HK-2 (cell line): ENCODE measurements at regions not wholly inside any gene's neighbourhood (a gene's known extent, or its start where the extent isn't known, plus 50 kb on each side); places are given as distances from the start of the nearest gene placed in this dataset.

ENCODE experiments used
- DNase-seq: peaks from one replicate; pipeline ENCODE4 v3.0.0-alpha.2; 2018; ENCODE audit not compliant: unreplicated experiment

DNA sequence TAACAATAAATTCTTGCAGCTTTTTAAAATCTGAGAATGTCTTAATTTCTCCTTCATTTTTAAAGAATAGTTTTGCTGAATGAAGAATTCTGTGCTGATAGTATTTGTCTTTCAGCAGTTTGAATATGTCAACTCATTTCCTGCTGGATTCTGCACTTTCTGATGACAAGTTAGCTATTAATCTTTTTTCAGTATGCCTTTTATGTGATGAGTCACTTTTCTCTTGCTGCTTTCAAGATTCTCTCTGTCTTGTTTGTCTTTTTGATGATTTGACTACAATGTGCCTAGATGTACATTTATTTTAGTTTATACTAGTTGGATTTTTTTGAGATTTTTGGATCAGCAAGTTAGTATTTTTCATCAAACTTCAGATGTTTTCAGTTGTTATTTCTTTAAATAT, 87.9 kb upstream of the AVPR1A start:
- no peak for DNase-seq

DNA sequence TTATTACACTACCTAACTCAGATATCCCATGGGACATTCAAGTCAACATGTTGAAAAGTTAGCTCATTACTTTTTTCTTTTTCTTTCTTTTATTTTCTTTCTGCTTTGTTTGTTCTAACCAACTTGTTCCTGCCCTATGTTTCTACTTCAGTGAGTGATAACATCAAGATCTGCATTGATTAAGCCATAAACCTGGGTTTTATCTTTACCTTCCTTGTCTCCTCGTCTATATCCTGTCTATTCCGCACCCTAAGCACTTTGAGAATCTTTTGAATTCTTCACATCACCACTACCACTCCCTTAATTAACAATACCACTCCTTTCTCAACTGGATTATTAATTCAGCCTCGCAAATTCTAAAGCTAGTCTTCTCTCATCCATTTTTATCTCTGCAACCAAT, 81.9 kb upstream of the AVPR1A start:
- DNase-seq: no peak

DNA sequence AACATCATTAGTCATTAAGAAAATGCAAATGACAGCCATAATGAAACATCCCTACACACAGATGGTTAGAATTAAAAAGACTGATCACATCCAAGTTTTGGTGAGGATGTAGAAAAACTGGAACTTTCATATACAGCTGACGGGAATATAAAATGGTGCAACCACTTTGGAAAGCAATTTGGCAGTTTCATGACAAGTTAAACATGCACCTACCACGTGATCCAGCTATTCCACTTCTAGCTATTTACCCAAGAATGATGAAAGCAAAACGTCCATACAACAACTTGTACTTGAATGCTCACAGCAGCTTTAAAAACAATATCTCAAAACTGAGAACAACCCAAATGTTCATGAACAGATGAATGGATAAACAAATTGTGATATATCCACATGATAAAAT, 77.9 kb upstream of the AVPR1A start:
- no peak for DNase-seq

DNA sequence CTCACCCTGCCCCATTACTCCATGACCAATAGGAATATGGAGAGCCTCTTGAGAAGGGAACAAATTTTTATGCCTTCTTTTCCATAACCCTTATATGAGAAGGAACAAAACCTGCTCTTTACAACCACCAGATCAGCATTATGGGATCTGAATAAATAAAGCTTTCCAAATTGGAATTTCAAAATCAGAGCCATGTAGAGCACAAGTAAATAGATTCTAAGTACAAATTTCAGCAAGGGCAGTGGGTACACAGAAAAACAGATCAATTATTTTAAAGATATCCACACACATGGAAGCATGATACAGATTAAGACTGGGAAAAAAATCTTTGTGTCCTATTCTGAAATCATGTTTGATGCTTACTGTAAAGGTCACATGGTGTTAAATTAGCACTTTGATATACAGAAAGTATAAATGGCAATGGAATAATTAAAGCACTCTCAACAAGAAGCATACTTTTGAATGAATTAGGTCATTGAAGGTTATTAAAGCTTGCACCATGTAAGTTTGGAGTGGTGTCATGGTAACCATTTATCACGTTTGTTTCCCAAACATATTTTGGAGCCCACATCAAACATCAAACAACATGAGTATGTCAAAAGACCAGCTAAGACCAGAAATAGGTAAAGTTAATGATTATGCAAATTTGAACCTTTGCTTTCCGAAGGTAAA, 75.9 kb upstream of the AVPR1A start:
- DNase-seq: no peak

DNA sequence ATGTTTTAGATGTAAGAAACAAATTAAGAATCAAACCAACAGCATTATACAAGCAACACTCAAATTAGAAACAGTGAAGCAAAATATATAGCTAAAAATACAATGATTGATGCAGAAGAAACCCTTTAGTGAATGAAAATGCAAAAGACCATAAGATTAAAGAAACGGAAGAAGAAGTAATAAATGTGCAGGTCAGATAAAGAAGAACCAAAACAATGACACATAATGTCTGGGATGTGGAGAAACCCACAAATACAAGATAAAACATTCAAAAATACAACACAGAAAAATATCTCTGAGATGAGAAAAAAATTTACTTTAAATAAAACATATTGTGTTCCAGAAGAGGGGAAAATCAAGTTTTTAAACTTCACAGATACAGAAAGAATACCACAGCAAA, 73.4 kb upstream of the AVPR1A start:
- DNase-seq: no peak

DNA sequence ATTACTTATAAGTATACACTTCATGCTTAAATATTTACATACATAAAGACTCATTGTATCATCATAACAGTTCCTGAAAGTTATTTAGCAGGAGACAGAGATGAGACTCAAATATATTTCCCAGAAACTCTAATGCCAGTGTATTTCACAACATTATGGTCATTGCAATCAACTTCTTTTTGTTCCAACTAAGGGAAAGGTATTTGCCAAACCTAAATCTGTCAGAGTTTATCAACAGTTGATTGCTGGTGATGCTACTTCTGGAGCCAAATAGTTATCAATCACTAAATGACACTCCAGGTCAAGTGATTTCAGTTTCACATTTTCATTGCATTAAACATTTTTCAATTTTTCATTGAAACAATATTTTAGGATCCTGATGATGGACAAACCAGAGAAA, 72.1 kb upstream of the AVPR1A start:
- DNase-seq: no peak

DNA sequence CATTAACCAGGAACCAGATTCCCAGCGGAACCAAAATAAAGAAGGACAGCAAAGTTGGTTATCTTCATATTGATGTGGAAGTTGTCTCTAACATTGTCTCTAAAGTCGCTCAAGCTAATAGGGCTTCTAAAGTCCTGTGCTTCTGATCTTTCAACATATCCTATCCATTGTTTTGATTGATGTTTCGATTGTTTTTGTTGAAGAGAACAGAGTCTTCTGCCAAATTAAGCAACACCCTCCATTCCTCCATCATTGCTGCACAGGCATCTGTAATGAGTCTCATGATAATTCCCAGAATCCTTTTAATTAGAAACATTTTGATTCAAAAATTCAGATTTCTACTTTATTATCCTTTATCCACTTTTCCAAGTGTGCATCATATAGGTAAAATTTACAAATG, 71.6 kb upstream of the AVPR1A start:
- DNase-seq: no peak

DNA sequence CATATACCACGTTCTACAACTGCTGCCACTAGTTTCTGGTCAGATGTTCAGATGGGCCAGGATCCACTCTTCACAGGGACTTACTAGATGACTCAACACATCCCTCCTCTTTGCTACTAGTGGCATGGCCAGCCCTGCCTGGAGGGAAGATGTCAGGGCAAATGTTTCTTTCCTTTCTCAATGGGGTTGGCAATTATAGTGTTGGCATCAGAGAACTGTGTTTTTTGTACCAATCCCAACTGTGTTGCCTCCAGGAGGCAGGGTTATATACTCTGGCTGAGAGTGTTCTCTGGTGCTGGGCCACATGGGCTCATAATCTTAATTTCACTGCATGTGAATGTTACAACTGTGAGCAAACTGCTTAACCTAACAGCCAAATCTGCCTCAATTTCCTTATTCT, 69.9 kb upstream of the AVPR1A start:
- no peak for DNase-seq

DNA sequence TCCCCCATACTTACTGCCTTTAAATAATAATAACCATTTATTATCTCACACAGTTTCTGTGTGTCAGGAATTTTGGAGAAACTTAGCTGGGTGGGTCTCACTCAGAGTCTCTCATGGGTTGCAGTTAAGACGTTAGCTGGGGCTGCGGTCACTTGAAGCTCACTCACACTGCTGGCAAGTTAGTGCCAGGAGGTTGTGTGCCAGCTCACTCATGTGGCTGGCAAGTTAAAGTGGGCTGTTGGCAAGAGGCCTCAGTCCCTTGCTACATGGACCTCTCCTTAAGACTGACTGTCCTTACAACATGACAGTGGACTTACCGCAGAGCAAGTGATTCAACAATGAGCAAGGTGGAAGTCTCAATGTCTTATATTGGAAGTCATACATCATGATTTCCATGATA, 61.3 kb upstream of the AVPR1A start:
- DNase-seq: no peak

DNA sequence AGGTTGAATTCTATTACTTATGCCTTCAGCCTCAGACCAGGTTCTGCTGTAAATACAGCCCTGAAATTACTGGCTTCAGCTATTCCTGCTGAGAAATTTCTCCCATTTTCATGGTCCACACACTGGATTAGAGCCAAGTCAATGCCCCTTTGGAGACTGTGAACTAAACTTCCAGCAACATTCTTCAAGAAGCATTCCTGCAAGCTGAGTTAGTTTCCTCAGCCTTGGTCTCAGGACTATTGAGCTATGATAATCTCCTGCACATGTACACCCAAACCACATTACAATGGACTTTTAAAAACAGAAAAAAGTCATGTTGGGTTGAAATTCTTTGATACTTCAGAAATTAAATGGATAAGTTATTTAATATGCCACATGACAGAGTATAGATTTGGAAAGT, 58.0 kb upstream of the AVPR1A start:
- no peak for DNase-seq

DNA sequence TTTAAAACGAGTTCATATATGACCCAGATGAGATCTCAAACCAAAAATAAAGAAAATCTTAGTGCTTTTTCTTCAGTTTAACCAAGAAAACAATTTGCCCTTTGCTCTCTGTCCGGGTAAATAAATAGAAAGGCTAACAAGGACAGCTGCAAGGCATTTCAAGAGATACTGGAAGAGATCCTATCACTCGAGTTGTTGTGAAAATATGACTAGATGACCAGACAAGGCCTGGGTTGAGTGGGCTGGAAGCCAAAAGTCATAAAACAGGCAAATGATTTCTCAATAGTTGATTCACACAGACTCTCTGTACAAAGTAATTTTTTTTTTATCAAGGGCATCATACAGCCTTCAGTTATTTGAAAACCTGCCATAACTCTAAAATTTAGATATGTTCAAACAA, 55.9 kb upstream of the AVPR1A start:
- no peak for DNase-seq

DNA sequence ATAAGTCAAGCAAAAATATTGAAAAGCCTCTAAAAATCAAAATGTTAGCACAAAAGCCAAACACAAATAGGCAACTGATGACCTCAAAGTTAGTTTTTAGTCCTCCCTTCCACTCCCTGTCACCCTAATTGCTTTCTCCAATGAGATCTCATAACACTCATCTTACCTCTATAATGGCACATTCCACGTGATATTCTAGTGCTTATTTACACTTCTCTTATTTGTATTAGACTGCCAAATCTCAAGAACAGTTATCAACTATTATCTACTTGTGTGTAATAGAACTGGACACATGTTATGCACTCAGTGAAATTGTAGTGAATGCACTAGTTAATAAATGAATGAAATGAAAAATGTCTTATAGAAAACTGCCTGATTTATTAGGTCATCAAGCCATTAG, 55.5 kb upstream of the AVPR1A start:
- no peak for DNase-seq
